MCF 10A (cell line): ENCODE measurements at regions not wholly inside any gene's neighbourhood (a gene's known extent, or its start where the extent isn't known, plus 50 kb on each side); places are given as distances from the start of the nearest gene placed in this dataset.

Experiments used
- BruUV-seq: library from RNA; stranded (reverse); fragments of 400-500 nt; replicated peaks from 2 replicates; lab custom pipeline; 2021; lab: Mats Ljungman, UMichigan
- CTCF ChIA-PET: fragments of 300-600 bp; sonication (Branson Sonifier 250); formaldehyde crosslinking; extraction: SDS; loops from one replicate; lab custom pipeline; 2021; ENCODE audit warnings: antibody characterized with exemption, inconsistent platforms; lab: Yijun Ruan, JAX
- POLR2A ChIA-PET: fragments of 300-600, 350-650 bp; sonication (Branson Sonifier 250); formaldehyde crosslinking; extraction: SDS; loops from one replicate; lab custom pipeline; 2020; ENCODE audit warnings: antibody characterized with exemption, inconsistent platforms; lab: Yijun Ruan, JAX
- DNase-seq: peaks from one replicate; pipeline ENCODE4 v3.0.0-alpha.2; 2018; ENCODE audit not compliant: unreplicated experiment
- H3K27ac Mint-ChIP-seq: one replicate; pipeline ENCODE4 v1.8.0; 2022; ENCODE audit warnings: mild to moderate bottlenecking, low read depth, mixed read lengths; ENCODE audit not compliant: unreplicated experiment
- H3K27me3 Mint-ChIP-seq: one replicate; pipeline ENCODE4 v1.8.0; 2022; ENCODE audit warnings: mixed read lengths; ENCODE audit not compliant: insufficient read depth, unreplicated experiment
- H3K36me3 Mint-ChIP-seq: one replicate; pipeline ENCODE4 v1.8.0; 2022; ENCODE audit warnings: mild to moderate bottlenecking, moderate library complexity, mixed read lengths; ENCODE audit not compliant: insufficient read depth, unreplicated experiment
- H3K4me1 Mint-ChIP-seq: one replicate; pipeline ENCODE4 v1.8.0; 2022; ENCODE audit warnings: mixed read lengths; ENCODE audit not compliant: insufficient read depth, unreplicated experiment
- H3K4me3 Mint-ChIP-seq: one replicate; pipeline ENCODE4 v1.8.0; 2022; ENCODE audit warnings: mild to moderate bottlenecking, moderate library complexity, mixed read lengths; ENCODE audit not compliant: unreplicated experiment
- H3K9me3 Mint-ChIP-seq: one replicate; pipeline ENCODE4 v1.8.0; 2022; ENCODE audit warnings: mixed read lengths; ENCODE audit not compliant: unreplicated experiment
- intact Hi-C: fragments of 100-400 bp; cut with micrococcal nuclease; formaldehyde crosslinking; loops from 2 replicates; pipeline ENCODE4 v1.14.1; 2022
- TF ChIP-seq, protein P1 (sequence below): fragments of 200-600 bp; IDR thresholded peaks from one replicate; pipeline ENCODE4 v1.8.0; 2022; ENCODE audit warnings: antibody characterized with exemption, mild to moderate bottlenecking; ENCODE audit not compliant: unreplicated experiment

DNA sequence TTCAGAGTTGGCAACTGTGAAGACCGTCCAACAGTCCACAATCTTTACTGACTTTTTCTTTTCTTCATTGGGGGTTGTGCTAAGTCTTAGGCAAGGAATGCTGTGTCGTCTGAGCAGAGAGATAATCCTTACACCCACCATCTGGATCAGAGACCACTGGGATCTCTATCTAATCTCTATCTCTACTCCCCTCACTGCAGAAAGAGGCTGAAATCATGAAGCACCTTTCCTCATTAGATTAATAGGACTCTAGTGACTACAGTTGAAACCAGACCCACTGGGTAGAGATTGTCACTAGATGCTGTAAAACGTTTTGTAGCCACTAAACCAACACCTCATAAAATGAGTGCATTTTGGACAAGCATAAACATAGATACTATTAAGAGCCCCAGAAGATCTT, 387.4 kb upstream of the CELF2 start:
- TF ChIP-seq, protein P1, sequence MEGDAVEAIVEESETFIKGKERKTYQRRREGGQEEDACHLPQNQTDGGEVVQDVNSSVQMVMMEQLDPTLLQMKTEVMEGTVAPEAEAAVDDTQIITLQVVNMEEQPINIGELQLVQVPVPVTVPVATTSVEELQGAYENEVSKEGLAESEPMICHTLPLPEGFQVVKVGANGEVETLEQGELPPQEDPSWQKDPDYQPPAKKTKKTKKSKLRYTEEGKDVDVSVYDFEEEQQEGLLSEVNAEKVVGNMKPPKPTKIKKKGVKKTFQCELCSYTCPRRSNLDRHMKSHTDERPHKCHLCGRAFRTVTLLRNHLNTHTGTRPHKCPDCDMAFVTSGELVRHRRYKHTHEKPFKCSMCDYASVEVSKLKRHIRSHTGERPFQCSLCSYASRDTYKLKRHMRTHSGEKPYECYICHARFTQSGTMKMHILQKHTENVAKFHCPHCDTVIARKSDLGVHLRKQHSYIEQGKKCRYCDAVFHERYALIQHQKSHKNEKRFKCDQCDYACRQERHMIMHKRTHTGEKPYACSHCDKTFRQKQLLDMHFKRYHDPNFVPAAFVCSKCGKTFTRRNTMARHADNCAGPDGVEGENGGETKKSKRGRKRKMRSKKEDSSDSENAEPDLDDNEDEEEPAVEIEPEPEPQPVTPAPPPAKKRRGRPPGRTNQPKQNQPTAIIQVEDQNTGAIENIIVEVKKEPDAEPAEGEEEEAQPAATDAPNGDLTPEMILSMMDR: no peak
- Mint-ChIP-seq H3K4me3 (no peak overlapping the region), H3K9me3 (no peaks in the 10 kb centered on the region), H3K27me3 (no peaks in the 10 kb centered on the region), H3K36me3 (peaks cover 5% of the 10 kb centered on the region), H3K27ac (no peak overlapping the region), H3K4me1 (no peaks in the 10 kb centered on the region)
- DNase-seq: no peak
- ChIA-PET POLR2A (no interaction called here), CTCF (no interaction called here)
- intact Hi-C loops: no loop called here
- BruUV-seq: no TSS peak

DNA sequence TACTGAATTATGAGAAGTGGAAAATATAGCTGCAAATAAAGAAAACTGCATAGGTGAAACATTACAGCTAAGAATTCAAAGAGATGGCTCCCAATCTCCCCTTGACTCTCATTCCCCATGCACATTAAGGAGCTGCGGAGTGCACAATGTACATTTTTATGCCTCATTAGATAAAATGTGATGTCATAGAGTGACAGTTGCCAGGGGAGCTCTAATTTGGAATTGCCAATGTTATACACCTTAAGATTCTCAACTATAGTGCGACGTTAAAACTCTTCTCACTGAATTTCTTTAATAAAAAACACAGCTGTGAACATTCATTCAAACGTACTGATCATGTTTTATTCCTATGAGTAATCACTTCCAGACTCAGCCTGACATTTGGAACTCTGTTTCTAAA, 386.9 kb upstream of the CELF2 start:
- Mint-ChIP-seq H3K4me1 (no peaks in the 10 kb centered on the region), H3K4me3 (no peak overlapping the region), H3K27me3 (no peaks in the 10 kb centered on the region), H3K27ac (no peak overlapping the region), H3K9me3 (no peaks in the 10 kb centered on the region), H3K36me3 (peaks cover 1% of the 10 kb centered on the region)
- ChIA-PET POLR2A (interaction anchor here (0.7 kb wide), 1 partner anchor 638 kb away, joined by 3 read pairs; no protein-coding TSS in a partner anchor), CTCF (no interaction called here)
- TF ChIP-seq, protein P1: no peak
- intact Hi-C loops: no loop called here
- no peak for DNase-seq
- no TSS peak for BruUV-seq

DNA sequence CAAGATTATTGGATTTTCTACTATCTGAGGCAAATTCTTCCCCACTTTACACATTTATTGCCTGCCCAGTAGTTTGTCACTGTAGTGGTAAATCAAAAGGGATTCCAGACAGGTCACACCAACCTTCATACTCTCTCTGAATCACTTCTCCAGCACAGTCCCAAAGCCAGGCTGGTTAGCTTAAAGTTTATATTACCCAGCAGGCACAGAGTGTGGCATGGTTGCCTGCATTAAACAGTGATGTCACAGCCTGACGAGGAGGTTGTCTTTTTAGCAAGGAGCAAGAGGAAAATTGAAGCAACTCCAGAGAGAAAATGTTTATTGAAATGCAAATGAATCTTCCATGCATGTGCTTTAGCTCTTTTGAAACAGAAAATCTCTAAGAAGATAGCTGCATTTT, 375.5 kb upstream of the CELF2 start:
- Mint-ChIP-seq H3K4me1 (peaks cover 9% of the 10 kb centered on the region), H3K4me3 (no peak overlapping the region), H3K27ac (no peak overlapping the region), H3K9me3 (peaks cover 5% of the 10 kb centered on the region), H3K36me3 (no peaks in the 10 kb centered on the region), H3K27me3 (no peaks in the 10 kb centered on the region)
- POLR2A ChIA-PET: no interaction called here
- TF ChIP-seq, protein P1: no peak
- no peak for DNase-seq
- intact Hi-C loops: no loop called here
- CTCF ChIA-PET: interaction anchor here (0.6 kb wide), 1 partner anchor 122 kb away, joined by 3 read pairs; no protein-coding TSS in a partner anchor
- no TSS peak for BruUV-seq

DNA sequence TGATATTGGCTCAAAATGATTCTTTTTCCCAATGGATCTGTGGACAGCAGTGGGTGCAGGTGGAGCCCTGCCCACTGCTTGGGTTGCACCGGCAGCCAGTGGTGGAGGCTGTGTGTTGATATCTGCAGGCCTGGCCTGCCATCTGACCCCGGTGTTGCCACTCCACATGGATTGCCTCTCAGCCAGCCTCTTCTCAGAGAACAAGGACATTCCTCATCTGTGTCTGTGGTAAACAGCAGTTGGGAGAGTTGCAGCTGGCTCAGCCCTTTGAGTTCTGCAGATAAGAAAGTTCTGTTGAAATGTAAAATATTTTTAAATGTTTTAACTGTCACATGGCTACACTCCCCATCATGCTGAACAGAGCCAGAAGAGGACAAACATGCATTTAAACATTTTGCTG, 374.9 kb upstream of the CELF2 start:
- H3K27ac Mint-ChIP-seq: no peak overlapping the region
- peaks cover 9% of the 10 kb centered on the region for H3K4me1 Mint-ChIP-seq
- POLR2A ChIA-PET: no interaction called here
- no peak overlapping the region for H3K4me3 Mint-ChIP-seq
- no peaks in the 10 kb centered on the region for H3K36me3 Mint-ChIP-seq
- TF ChIP-seq, protein P1: no peak
- peaks cover 5% of the 10 kb centered on the region for H3K9me3 Mint-ChIP-seq
- no TSS peak for BruUV-seq
- CTCF ChIA-PET: no interaction called here
- no peaks in the 10 kb centered on the region for H3K27me3 Mint-ChIP-seq
- intact Hi-C loops: no loop called here
- no peak for DNase-seq
